ENCODE measurements at regions not wholly inside any gene's neighbourhood (a gene's known extent, or its start where the extent isn't known, plus 50 kb on each side); places are given as distances from the start of the nearest gene placed in this dataset.

DNA sequence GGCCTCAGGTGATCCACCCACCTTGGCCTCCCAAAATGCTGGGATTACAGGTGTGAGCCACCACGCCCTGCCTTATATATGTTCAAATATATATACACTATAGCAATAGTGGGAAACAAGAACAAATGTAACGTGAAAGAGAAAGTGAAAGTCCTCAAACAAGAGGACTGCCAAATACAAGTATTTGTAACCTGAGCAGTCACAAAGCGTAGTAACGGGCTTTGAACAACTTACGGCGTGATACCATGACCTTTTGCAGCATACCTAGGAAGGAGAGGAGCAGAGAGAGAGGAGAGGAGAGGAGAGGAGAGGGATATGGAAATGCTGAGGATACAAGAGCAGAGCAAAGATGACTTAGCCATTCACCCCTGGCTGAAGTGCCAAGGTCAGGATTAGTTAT lies 113.8 kb upstream of the RGPD4 start:
- TF ChIP-seq, protein P1, sequence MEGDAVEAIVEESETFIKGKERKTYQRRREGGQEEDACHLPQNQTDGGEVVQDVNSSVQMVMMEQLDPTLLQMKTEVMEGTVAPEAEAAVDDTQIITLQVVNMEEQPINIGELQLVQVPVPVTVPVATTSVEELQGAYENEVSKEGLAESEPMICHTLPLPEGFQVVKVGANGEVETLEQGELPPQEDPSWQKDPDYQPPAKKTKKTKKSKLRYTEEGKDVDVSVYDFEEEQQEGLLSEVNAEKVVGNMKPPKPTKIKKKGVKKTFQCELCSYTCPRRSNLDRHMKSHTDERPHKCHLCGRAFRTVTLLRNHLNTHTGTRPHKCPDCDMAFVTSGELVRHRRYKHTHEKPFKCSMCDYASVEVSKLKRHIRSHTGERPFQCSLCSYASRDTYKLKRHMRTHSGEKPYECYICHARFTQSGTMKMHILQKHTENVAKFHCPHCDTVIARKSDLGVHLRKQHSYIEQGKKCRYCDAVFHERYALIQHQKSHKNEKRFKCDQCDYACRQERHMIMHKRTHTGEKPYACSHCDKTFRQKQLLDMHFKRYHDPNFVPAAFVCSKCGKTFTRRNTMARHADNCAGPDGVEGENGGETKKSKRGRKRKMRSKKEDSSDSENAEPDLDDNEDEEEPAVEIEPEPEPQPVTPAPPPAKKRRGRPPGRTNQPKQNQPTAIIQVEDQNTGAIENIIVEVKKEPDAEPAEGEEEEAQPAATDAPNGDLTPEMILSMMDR (conservative IDR thresholded peaks at IDR 0.05; ENCODE audit: low read depth, low read length) = no peak
- TF ChIP-seq EZH2 (IDR thresholded peaks at IDR 0.05; ENCODE audit: borderline replicate concordance, low read depth, low read length, poor library complexity, severe bottlenecking) = no peak

Measured in A673 (cell line).